Epithelial cell of proximal tubule (primary cell): ENCODE measurements at regions not wholly inside any gene's neighbourhood (a gene's known extent, or its start where the extent isn't known, plus 50 kb on each side); places are given as distances from the start of the nearest gene placed in this dataset.

Experiments used
- DNase-seq: peaks from one replicate; pipeline ENCODE4 v3.0.0-alpha.2; 2011; ENCODE audit warnings: low read depth
- H3K4me3 ChIP-seq: 2 replicates; pipeline ENCODE4 v1.5.1; 2011; ENCODE audit warnings: low read depth, mild to moderate bottlenecking, low read length
- CTCF ChIP-seq: conservative IDR thresholded peaks from 2 replicates; pipeline ENCODE4 v1.5.1; 2012; ENCODE audit warnings: low read depth, mild to moderate bottlenecking, low read length

GRCh38 chr13:100738176-100738855, 63.7 kb upstream of the TMTC4 start:
- no peak for TF ChIP-seq CTCF
- H3K4me3 ChIP-seq = no peak overlapping the region
- DNase-seq = no peak

GRCh38 chr13:100735494-100735893, 60.9 kb upstream of the TMTC4 start:
- no peak for DNase-seq
- no peak overlapping the region for H3K4me3 ChIP-seq
- no peak for TF ChIP-seq CTCF

- H3K4me3 ChIP-seq = no peak overlapping the region
- DNase-seq = no peak
- TF ChIP-seq CTCF = no peak
Observed at GRCh38 chr13:100734194-100734720, 59.7 kb upstream of the TMTC4 start.

GRCh38 chr13:100733261-100733660, 58.7 kb upstream of the TMTC4 start:
- no peak for DNase-seq
- no peak overlapping the region for H3K4me3 ChIP-seq
- no peak for TF ChIP-seq CTCF

GRCh38 chr13:100728201-100728600, 53.6 kb upstream of the TMTC4 start:
- no peak for TF ChIP-seq CTCF
- DNase-seq = no peak

GRCh38 chr13:100725472-100725871, 50.9 kb upstream of the TMTC4 start:
- H3K4me3 ChIP-seq = no peak overlapping the region
- TF ChIP-seq CTCF = no peak
- no peak for DNase-seq

More at GRCh38 chr13:100728201-100728600, 53.6 kb upstream of the TMTC4 start:
- H3K4me3 ChIP-seq = no peak overlapping the region

- DNase-seq = no peak
- H3K4me3 ChIP-seq = no peak overlapping the region
- no peak for TF ChIP-seq CTCF
Observed at GRCh38 chr13:100724568-100724967, 50.0 kb upstream of the TMTC4 start.
